GM23338 (cell line): ENCODE measurements at regions not wholly inside any gene's neighbourhood (a gene's known extent, or its start where the extent isn't known, plus 50 kb on each side); places are given as distances from the start of the nearest gene placed in this dataset.

Source experiments
- ATAC-seq: fragments of 200-7000 bp; cut with Tn5 transposase; 3 replicates; pipeline ENCODE4 v1.9.1; 2020
- DNase-seq: peaks from one replicate; pipeline ENCODE4 v3.0.0-alpha.2; 2015; ENCODE audit warnings: low spot score
- H2AFZ ChIP-seq: fragments of 200-600 bp; sonication (generic); 2 replicates; pipeline ENCODE4 v1.8.0; 2016; ENCODE audit warnings: antibody characterized with exemption, mild to moderate bottlenecking, moderate library complexity
- H3F3A ChIP-seq: fragments of 200-600 bp; sonication (generic); replicated peaks from 2 replicates; pipeline ENCODE4 v1.8.0; 2017; ENCODE audit warnings: antibody characterized with exemption, mixed run types, low read depth
- H3K27ac ChIP-seq: fragments of 200-600 bp; sonication (generic); 2 replicates; pipeline ENCODE4 v1.6.1; 2016; ENCODE audit warnings: low read depth
- H3K27me3 ChIP-seq: fragments of 200-600 bp; sonication (generic); 2 replicates; pipeline ENCODE4 v1.8.0; 2016; ENCODE audit warnings: mild to moderate bottlenecking, mixed run types, moderate library complexity; ENCODE audit not compliant: insufficient read depth
- H3K36me3 ChIP-seq: fragments of 200-600 bp; sonication (generic); 2 replicates; pipeline ENCODE4 v1.8.0; 2016; ENCODE audit warnings: mild to moderate bottlenecking; ENCODE audit not compliant: insufficient read depth
- H3K4me1 ChIP-seq: fragments of 200-600 bp; sonication (generic); 2 replicates; pipeline ENCODE4 v1.8.0; 2016; ENCODE audit warnings: mild to moderate bottlenecking, moderate library complexity; ENCODE audit not compliant: insufficient read depth
- H3K4me2 ChIP-seq: fragments of 200-600 bp; sonication (generic); 2 replicates; pipeline ENCODE4 v1.7.1; 2017; ENCODE audit warnings: mixed run types
- H3K4me3 ChIP-seq: fragments of 200-600 bp; sonication (generic); 2 replicates; pipeline ENCODE4 v1.6.1; 2016; ENCODE audit warnings: mixed run types
- H3K79me2 ChIP-seq: fragments of 200-600 bp; sonication (generic); replicated peaks from 2 replicates; pipeline ENCODE4 v1.8.0; 2017; ENCODE audit warnings: mild to moderate bottlenecking; ENCODE audit not compliant: insufficient read depth
- H3K9me2 ChIP-seq: fragments of 200-600 bp; sonication (generic); 2 replicates; pipeline ENCODE4 v1.8.0; 2017; ENCODE audit not compliant: insufficient read depth
- H4K20me1 ChIP-seq: fragments of 200-600 bp; sonication (generic); replicated peaks from 2 replicates; pipeline ENCODE4 v1.8.0; 2017; ENCODE audit warnings: mild to moderate bottlenecking; ENCODE audit not compliant: insufficient read depth
- H3K27ac Mint-ChIP-seq: 2 replicates; pipeline ENCODE4 v1.8.0; 2020; ENCODE audit warnings: inconsistent platforms, mild to moderate bottlenecking, moderate library complexity, mixed read lengths
- H3K27me3 Mint-ChIP-seq: 3 replicates; pipeline ENCODE4 v1.8.0; 2022; ENCODE audit warnings: low read depth, mild to moderate bottlenecking, moderate library complexity, mixed read lengths, inconsistent platforms; ENCODE audit not compliant: insufficient read depth, poor library complexity
- H3K36me3 Mint-ChIP-seq: 3 replicates; pipeline ENCODE4 v1.8.0; 2021; ENCODE audit warnings: low read depth, mild to moderate bottlenecking, inconsistent platforms, moderate library complexity, mixed read lengths
- H3K4me1 Mint-ChIP-seq: 3 replicates; pipeline ENCODE4 v1.8.0; 2020; ENCODE audit warnings: mild to moderate bottlenecking, inconsistent platforms, mixed read lengths
- H3K4me3 Mint-ChIP-seq: 3 replicates; pipeline ENCODE4 v1.8.0; 2021; ENCODE audit warnings: moderate library complexity, mild to moderate bottlenecking, inconsistent platforms, mixed read lengths
- H3K9me3 Mint-ChIP-seq: 3 replicates; pipeline ENCODE4 v1.8.0; 2020; ENCODE audit warnings: moderate library complexity, mild to moderate bottlenecking, inconsistent platforms, mixed read lengths
- CTCF ChIP-seq, 2 experiments: fragments of 200-600 bp in 1 of 2; sonication (generic) in 1 of 2; conservative IDR thresholded peaks; 2 replicates each; pipeline versions ENCODE4 v1.5.1 to v1.6.1; 2016 to 2017; ENCODE audit warnings: antibody characterized with exemption in 2 of 2, low read depth in 2 of 2, mild to moderate bottlenecking in 2 of 2, moderate library complexity in 1 of 2
- EZH2 ChIP-seq: fragments of 200-600 bp; sonication (generic); IDR thresholded peaks from one replicate; pipeline ENCODE4 v1.8.0; 2017; ENCODE audit warnings: antibody characterized with exemption, mild to moderate bottlenecking, low read depth; ENCODE audit not compliant: unreplicated experiment
- JUNB ChIP-seq: IDR thresholded peaks from one replicate; pipeline ENCODE4 v1.6.1; 2016; ENCODE audit warnings: antibody characterized with exemption; ENCODE audit not compliant: unreplicated experiment
- POLR2AphosphoS5 ChIP-seq: IDR thresholded peaks from 2 replicates; pipeline ENCODE4 v1.6.1; 2016; ENCODE audit warnings: antibody characterized with exemption, low read depth
- REST ChIP-seq: IDR thresholded peaks from one replicate; pipeline ENCODE4 v1.6.1; 2018; ENCODE audit warnings: antibody characterized with exemption; ENCODE audit not compliant: unreplicated experiment
- STAT1 ChIP-seq: IDR thresholded peaks from one replicate; pipeline ENCODE4 v1.6.1; 2016; ENCODE audit warnings: antibody characterized with exemption; ENCODE audit not compliant: unreplicated experiment
- ZNF114 ChIP-seq: fragments of 250-450 bp; sonication (Bioruptor Pico); IDR thresholded peaks from 2 replicates; pipeline ENCODE4 v1.5.0; 2020; ENCODE audit warnings: mild to moderate bottlenecking, moderate library complexity
- ZNF331 ChIP-seq: fragments of 250-450 bp; sonication (Bioruptor Pico); IDR thresholded peaks from 2 replicates; pipeline ENCODE4 v1.5.0; 2020; ENCODE audit warnings: low read depth, mild to moderate bottlenecking, moderate library complexity

GRCh38 chr5:165310031-165310430 lies 1804.6 kb downstream of the MAT2B start:
- H3K27me3 ChIP-seq, result no peaks in the 10 kb centered on the region
- no peak overlapping the region for H3K4me3 Mint-ChIP-seq
- no peaks in the 10 kb centered on the region for H3K79me2 ChIP-seq
- no peaks in the 10 kb centered on the region for H3K4me1 ChIP-seq
- no peak overlapping the region for H2AFZ ChIP-seq
- H3K27ac ChIP-seq, result no peak overlapping the region
- H3K27ac Mint-ChIP-seq, result no peak overlapping the region
- H3K36me3 Mint-ChIP-seq, result peaks cover 2% of the 10 kb centered on the region; the same call in 1 of the 3 replicates
- H3K36me3 ChIP-seq, result no peaks in the 10 kb centered on the region
- TF ChIP-seq POLR2AphosphoS5, result no peak
- TF ChIP-seq REST, result no peak
- TF ChIP-seq STAT1, result no peak
- TF ChIP-seq JUNB, result no peak
- no peak for TF ChIP-seq ZNF114
- no peak for TF ChIP-seq CTCF (conservative IDR thresholded peaks at IDR 0.05; ENCODE audit: low read depth in 2 of 2)
- no peak for TF ChIP-seq EZH2
- TF ChIP-seq ZNF331, result no peak
- H3K9me2 ChIP-seq, result peaks cover 5% of the 10 kb centered on the region
- H4K20me1 ChIP-seq, result no peaks in the 10 kb centered on the region
- no peaks in the 10 kb centered on the region for H3K27me3 Mint-ChIP-seq
- ATAC-seq, result no peak
- H3K9me3 Mint-ChIP-seq, result no peaks in the 10 kb centered on the region; the same call in 1 of the 3 replicates
- H3F3A ChIP-seq, result no peaks in the 10 kb centered on the region
- H3K4me1 Mint-ChIP-seq, result no peaks in the 10 kb centered on the region
- DNase-seq, result no peak
- no peak overlapping the region for H3K4me3 ChIP-seq
- no peak overlapping the region for H3K4me2 ChIP-seq

- no peak overlapping the region for H3K27ac ChIP-seq
- Mint-ChIP-seq H3K9me3 (peaks cover 29% of the 10 kb centered on the region), H3K36me3 (peaks cover 27% of the 10 kb centered on the region), H3K27ac (no peak overlapping the region), H3K27me3 (no peaks in the 10 kb centered on the region), H3K4me3 (no peak overlapping the region), H3K4me1 (no peaks in the 10 kb centered on the region)
- H4K20me1 ChIP-seq, result no peaks in the 10 kb centered on the region
- peaks cover 12% of the 10 kb centered on the region; the same call in 1 of the 2 replicates for H3K36me3 ChIP-seq
- DNase-seq (no peak), ATAC-seq (no peak)
- no peaks in the 10 kb centered on the region for H3K27me3 ChIP-seq
- no peaks in the 10 kb centered on the region for H3K9me2 ChIP-seq
- no peaks in the 10 kb centered on the region for H3K4me1 ChIP-seq
- H3K4me3 ChIP-seq, result no peak overlapping the region
- H3F3A ChIP-seq, result no peaks in the 10 kb centered on the region
- H3K79me2 ChIP-seq, result no peaks in the 10 kb centered on the region
- H3K4me2 ChIP-seq, result no peak overlapping the region
- no peak for TF ChIP-seq REST
- peak overlapping the region; percentile 16; the same call in 1 of the 2 replicates for H2AFZ ChIP-seq
These were observed 1816.5 kb downstream of the MAT2B start for GRCh38 chr5:165321912-165322311.
